ENCODE measurements at regions not wholly inside any gene's neighbourhood (a gene's known extent, or its start where the extent isn't known, plus 50 kb on each side); places are given as distances from the start of the nearest gene placed in this dataset.
"Not testable (repeated sequence)": the region's sequence is repeated elsewhere in the genome, so short reads cannot be mapped to it uniquely, and the experiment has no call there.

- no peak for DNase-seq
Observed at GRCh38 chr1:182003953-182004586, 57.4 kb downstream of the ZNF648 start.

- no peak for DNase-seq
Observed at GRCh38 chr1:182003025-182003725, 58.3 kb downstream of the ZNF648 start.

DNA sequence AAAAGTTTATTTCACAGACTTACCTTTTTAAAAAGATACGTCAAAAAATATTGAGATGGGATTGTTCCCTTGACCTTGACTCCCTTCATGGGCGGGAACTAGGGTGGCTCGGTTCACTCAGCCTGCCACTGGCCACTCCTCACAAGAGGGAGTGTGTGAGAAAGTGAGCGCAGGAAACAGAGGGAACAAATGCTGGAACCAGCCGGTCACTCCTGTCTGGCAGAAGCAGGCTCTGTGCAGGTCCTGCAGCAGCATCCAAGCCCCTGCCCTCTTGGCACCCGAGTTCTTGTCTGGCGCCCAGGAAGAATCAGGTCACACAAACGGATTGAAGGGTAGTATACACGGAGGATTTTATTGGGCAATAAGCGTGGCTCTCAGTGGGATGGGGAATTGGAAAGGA is 58.9 kb downstream of the ZNF648 start:
- no peak for DNase-seq

- DNase-seq: no peak
Observed at GRCh38 chr1:181998858-181999257, 62.7 kb downstream of the ZNF648 start.

- no peak for DNase-seq
Observed at GRCh38 chr1:181992072-181992471, 69.4 kb downstream of the ZNF648 start.

DNA sequence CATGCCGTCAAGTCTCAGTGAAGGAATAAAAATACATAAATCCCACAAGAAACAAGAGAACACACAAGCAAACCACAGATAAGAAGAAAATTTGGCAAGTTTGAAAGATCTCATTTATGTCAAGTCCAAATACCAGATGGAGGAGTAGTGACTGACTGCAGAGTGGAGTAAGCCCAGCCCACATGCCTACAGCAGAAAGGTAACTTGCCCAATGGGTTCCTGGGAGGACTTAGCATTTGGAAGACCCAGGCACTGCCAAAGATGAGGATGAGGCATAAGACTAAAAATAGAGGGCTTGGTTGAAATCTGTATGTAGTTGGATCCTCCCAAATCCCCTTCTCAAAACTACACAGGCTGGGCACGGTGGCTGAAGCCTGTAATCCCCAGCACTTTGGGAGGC is 70.8 kb downstream of the ZNF648 start:
- DNase-seq: no peak

GRCh38 chr1:181989261-181989920 is 72.1 kb downstream of the ZNF648 start:
- no peak for DNase-seq

DNA sequence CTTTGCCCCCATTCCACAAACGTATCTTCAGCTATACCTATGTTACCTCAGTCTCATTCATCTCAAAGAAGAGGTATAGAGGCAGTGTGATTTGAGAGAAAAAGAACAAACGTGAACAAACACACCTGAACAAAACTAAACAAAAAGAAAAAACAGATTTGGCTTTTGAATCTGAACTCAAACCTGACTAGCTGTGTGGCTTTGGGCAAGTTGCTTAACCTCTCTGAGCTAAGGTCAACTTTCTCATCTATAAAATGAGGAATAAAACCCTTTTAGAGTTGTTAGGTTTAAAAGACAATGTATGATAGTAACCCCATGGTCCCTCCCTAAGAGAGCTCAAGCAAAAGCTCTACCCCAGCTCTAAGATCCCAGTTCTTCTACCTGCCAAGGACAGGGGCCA is 73.5 kb downstream of the ZNF648 start:
- no peak for DNase-seq

- DNase-seq: no peak
Observed at GRCh38 chr1:181987334-181987895, 74.1 kb downstream of the ZNF648 start.

DNA sequence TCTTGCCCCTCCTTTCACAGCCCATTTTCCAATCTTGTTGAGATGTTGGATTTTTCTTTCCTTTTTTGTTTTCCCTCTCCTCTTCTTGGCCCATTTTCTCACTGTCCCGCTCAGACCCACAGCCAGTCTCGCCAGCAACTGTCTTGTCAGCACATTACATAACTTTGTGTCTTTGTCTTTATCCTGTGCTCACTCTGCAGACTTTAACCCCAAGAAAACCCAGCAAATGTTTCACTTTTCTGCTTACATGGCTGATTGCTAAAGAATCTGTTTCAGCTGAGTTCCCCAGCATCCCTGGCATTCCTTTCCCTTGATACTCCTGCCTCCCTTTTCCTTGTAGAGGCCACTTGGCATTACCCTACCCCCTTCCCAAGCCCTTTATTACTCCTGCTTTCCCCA is 74.6 kb downstream of the ZNF648 start:
- DNase-seq: no peak

GRCh38 chr1:181985936-181986906 is 75.3 kb downstream of the ZNF648 start:
- no peak for DNase-seq

DNA sequence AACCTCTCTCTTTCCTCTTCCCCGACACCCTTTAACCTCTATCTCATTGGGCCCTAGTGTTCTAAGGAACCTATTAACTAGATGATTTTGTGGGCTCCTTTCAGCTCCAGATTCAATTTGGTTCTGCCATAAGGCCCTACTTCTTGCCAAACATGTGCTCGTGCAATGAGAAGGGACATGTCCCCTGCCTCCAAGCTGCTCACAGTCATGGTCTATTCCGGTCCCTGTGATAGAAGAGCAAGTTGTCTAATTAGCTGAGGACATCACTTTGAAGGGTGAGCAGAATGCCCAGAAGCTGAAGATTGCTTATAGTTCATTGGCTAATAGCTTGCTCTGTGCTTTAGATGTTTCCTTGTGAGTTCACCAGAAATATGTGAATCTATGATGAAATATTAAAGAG is 76.2 kb downstream of the ZNF648 start:
- DNase-seq: no peak

- DNase-seq: no peak
Observed at GRCh38 chr1:181984006-181984405, 77.5 kb downstream of the ZNF648 start.

GRCh38 chr1:181981821-181982220 is 79.7 kb downstream of the ZNF648 start:
- no peak for DNase-seq

DNA sequence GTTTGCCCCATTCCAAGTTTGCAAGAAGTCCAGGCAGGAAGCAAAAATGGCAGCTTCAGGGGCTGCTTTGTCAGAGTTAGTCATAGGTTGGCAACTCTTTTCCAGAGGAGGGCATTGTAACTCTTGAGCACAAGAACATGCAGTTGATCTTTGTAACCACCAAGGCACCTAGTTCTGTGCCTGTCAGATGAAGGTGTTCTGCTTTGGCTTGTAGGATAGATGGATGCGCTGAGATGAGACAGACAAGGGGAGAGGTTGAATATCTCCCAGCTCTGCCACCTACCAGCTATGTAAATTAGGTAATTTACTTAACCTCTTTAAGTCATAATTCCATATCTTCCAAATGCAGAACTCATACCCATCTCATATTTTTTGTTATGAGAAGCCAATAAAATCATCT is 89.3 kb downstream of the ZNF648 start:
- DNase-seq: no peak

DNA sequence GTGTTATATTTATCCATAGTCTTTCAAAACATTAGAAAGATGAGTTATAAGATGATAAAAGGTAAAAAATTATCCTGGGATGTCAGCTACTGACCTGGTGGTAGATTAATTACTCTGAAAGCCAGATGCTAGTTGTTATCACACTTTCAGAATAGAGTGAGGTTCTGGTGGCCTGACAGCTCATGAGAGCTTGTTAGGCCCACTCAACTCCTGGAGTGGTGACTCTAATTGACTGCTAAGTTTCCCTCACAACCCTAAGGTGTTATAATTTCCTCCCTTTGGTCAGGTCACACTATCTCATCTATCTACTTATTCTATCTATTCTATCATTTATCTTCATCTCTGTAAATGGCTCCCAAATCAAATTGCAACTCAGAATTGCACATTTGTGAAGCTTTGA is 90.1 kb downstream of the ZNF648 start:
- DNase-seq: no peak

GRCh38 chr1:181969902-181970301 is 91.6 kb downstream of the ZNF648 start:
- DNase-seq: no peak

DNA sequence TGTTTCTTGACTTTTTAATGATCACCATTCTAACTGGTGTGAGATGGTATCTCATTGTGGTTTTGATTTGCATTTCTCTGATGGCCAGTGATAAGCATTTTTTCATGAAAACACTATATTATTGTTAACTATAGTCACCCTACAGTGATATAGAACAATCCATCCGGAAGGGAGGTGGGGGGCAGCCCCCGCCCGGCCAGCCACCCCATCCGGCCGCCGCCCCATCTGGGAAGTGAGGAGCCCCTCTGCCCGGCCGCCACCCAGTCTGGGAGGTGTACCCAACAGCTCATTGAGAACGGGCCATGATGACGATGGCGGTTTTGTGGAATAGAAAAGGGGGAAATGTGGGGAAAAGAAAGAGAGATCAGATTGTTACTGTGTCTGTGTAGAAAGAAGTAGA is 106.8 kb downstream of the ZNF648 start:
- not testable (repeated sequence) for DNase-seq

DNA sequence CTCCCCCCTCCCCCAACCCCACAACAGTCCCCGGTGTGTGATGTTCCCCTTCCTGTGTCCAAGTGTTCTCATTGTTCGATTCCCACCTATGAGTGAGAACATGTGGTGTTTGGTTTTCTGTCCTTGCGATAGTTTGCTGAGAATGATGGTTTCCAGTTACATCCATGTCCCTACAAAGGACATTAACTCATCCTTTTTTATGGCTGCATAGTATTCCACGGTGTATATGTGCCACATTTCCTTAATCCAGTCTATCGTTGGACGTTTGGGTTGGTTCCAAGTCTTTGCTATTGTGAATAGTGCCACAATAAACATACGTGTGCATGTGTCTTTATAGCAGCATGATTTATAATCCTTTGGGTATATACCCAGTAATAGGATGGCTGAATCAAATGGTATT is 107.3 kb downstream of the ZNF648 start:
- not testable (repeated sequence) for DNase-seq

- DNase-seq: no peak
Observed at GRCh38 chr1:181953596-181953995, 107.9 kb downstream of the ZNF648 start.

GRCh38 chr1:181951213-181951612 is 110.3 kb downstream of the ZNF648 start:
- DNase-seq: no peak

DNA sequence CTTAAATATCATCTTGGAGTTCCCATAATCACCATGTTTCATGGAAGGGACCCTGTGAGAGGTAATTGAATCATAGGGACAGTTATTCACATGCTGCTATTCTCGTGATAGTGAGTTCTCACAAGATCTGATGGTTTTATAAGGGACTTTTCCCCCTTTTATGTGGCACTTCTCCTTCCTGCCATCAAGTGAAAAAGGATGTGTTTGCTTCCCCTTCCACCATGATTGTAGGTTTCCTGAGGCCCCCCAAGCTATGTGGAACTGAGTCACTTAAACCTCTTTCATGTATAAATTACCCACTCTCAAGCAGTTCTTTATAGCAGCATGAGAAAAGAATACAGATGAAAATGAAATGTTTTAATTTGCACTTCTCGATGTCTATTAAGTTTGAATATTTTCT is 112.0 kb downstream of the ZNF648 start:
- no peak for DNase-seq

DNA sequence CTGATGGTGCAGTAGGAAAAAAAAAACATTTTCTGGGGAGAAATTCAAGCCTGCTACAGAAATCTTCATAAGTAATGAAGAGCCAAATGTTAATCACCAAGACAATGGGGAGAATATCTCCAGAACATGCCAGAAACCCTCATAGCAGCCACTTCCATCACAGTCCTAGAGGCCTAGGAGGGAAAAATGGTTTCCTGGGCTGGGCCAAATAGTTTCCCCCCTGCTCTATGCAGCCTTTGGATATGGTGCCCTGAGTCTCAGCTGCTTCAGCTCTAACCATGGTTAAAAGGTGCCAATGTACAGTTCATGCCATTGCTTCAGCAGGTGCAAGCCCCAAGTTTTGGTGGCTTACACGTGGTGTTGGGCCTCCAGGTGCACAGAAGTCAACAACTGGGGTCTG is 113.1 kb downstream of the ZNF648 start:
- no peak for DNase-seq
